ENCODE measurements at regions not wholly inside any gene's neighbourhood (a gene's known extent, or its start where the extent isn't known, plus 50 kb on each side); places are given as distances from the start of the nearest gene placed in this dataset.

GRCh38 chr7:49639808-49640207, 133.6 kb upstream of the VWC2 start:
- peaks cover 0 to 2% (median 0%) of the 10 kb centered on the region in 7 donors for H3K9me3 Mint-ChIP-seq

DNA sequence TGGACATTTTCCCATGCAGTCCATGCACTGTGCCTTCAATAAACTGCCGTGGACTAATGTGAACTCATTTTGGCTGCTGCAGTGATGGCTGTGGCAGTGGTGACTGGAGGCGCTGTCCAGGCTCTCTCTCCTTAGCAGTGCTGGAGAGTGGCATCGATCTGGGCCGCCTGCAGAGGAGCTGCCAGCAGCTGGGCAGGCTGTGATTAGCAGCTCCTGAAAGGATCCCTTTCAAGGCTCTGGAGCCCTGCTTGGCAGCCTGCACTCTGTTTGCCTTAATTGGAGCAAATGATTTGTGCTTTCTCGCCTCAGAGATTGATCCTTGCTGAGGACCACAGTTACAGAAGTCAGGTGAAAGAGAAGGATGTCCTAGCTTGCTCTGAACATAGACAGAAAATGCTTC, 130.1 kb upstream of the VWC2 start:
- DNase-seq = no peak
- no peaks in the 10 kb centered on the region for H3K27me3 ChIP-seq (ENCODE audit: control insufficient read depth in 2 of 2, insufficient read depth in 2 of 2, low read length in 2 of 2)
- H3K9ac ChIP-seq (ENCODE audit: insufficient read depth, low read length, poor library complexity, severe bottlenecking) = no peak overlapping the region
- TF ChIP-seq CTCF (IDR thresholded peaks at IDR 0.05) = no peak
- H3K9me3 Mint-ChIP-seq = peaks cover 0 to 2% (median 0%) of the 10 kb centered on the region in 7 donors
- H3K27ac Mint-ChIP-seq = no peak overlapping the region
- H3K4me1 ChIP-seq (ENCODE audit: control insufficient read depth in 1 of 2, insufficient read depth in 2 of 2, low read length in 2 of 2) = peaks cover 0 to 3% of the 10 kb centered on the region in 2 donors
- no peak overlapping the region for H3K4me3 Mint-ChIP-seq
- H3K36me3 ChIP-seq (replicated peaks in 1 of 2; ENCODE audit: control insufficient read depth in 1 of 2, insufficient read depth in 2 of 2, low read length in 2 of 2) = no peaks in the 10 kb centered on the region
- H3K79me2 ChIP-seq (ENCODE audit: insufficient read depth, low read length) = no peaks in the 10 kb centered on the region
- intact Hi-C loops (cut with micrococcal nuclease) = no loop called here
- peaks cover 3% of the 10 kb centered on the region for H3K4me1 Mint-ChIP-seq
- peaks cover 0 to 6% (median 2%) of the 10 kb centered on the region in 3 donors for H3K27me3 Mint-ChIP-seq (ENCODE audit: low read depth in 3 of 3)
- no peak overlapping the region for H3K4me3 ChIP-seq (replicated peaks in 1 of 3; ENCODE audit: low read depth in 2 of 3, low read length in 3 of 3)
- no peak overlapping the region for H2AFZ ChIP-seq (ENCODE audit: insufficient read depth, low read depth, low read length, poor library complexity, severe bottlenecking)
- 84% methylated on average over 5 of the region's 5 CpGs for WGBS (ENCODE audit: insufficient coverage)
- H3K9me3 ChIP-seq (replicated peaks in 1 of 2; ENCODE audit: control insufficient read depth in 1 of 2, insufficient read depth in 1 of 2, low read length in 2 of 2) = no peaks in the 10 kb centered on the region
- no peaks in the 10 kb centered on the region for H3K36me3 Mint-ChIP-seq
- no peaks in the 10 kb centered on the region for H4K20me1 ChIP-seq (ENCODE audit: insufficient read depth, low read length)
- no peak overlapping the region for H3K4me2 ChIP-seq (replicated peaks; ENCODE audit: extremely low read depth, low read length, poor library complexity, severe bottlenecking)
- no peak overlapping the region for H3K27ac ChIP-seq (ENCODE audit: low read depth in 1 of 2, low read length in 2 of 2)

More at GRCh38 chr7:49639808-49640207, 133.6 kb upstream of the VWC2 start:
- Histone ChIP-seq H3K4me3 (replicated peaks in 1 of 3; ENCODE audit: low read depth in 2 of 3, low read length in 3 of 3) (no peak overlapping the region), H4K20me1 (ENCODE audit: insufficient read depth, low read length) (no peaks in the 10 kb centered on the region), H3K4me2 (replicated peaks; ENCODE audit: extremely low read depth, low read length, poor library complexity, severe bottlenecking) (no peak overlapping the region), H3K27me3 (ENCODE audit: control insufficient read depth in 2 of 2, insufficient read depth in 2 of 2, low read length in 2 of 2) (no peaks in the 10 kb centered on the region), H3K79me2 (ENCODE audit: insufficient read depth, low read length) (no peaks in the 10 kb centered on the region), H3K27ac (ENCODE audit: low read depth in 1 of 2, low read length in 2 of 2) (no peak overlapping the region), H3K4me1 (ENCODE audit: control insufficient read depth in 1 of 2, insufficient read depth in 2 of 2, low read length in 2 of 2) (peaks cover 0 to 6% of the 10 kb centered on the region in 2 donors), H2AFZ (ENCODE audit: insufficient read depth, low read depth, low read length, poor library complexity, severe bottlenecking) (no peak overlapping the region), H3K9me3 (replicated peaks in 1 of 2; ENCODE audit: control insufficient read depth in 1 of 2, insufficient read depth in 1 of 2, low read length in 2 of 2) (no peaks in the 10 kb centered on the region), H3K36me3 (replicated peaks in 1 of 2; ENCODE audit: control insufficient read depth in 1 of 2, insufficient read depth in 2 of 2, low read length in 2 of 2) (no peaks in the 10 kb centered on the region), H3K9ac (ENCODE audit: insufficient read depth, low read length, poor library complexity, severe bottlenecking) (no peak overlapping the region)
- no peak for DNase-seq
- Mint-ChIP-seq H3K27me3 (ENCODE audit: low read depth in 3 of 3) (peaks cover 0 to 6% (median 0%) of the 10 kb centered on the region in 3 donors), H3K27ac (no peak overlapping the region), H3K4me1 (peaks cover 6% of the 10 kb centered on the region), H3K36me3 (no peaks in the 10 kb centered on the region), H3K4me3 (no peak overlapping the region)
- WGBS (ENCODE audit: insufficient coverage) = no CpG with 5 or more reads among the region's 2 CpGs
- intact Hi-C loops (cut with micrococcal nuclease) = no loop called here
- TF ChIP-seq CTCF (IDR thresholded peaks at IDR 0.05) = no peak
